HUES6 (cell line): ENCODE measurements at regions not wholly inside any gene's neighbourhood (a gene's known extent, or its start where the extent isn't known, plus 50 kb on each side); places are given as distances from the start of the nearest gene placed in this dataset.

Experiments
- H3K27ac ChIP-seq: 2 replicates; pipeline ENCODE4 v1.7.0; 2013; ENCODE audit warnings: low read depth, mild to moderate bottlenecking, low read length, inconsistent platforms
- H3K27me3 ChIP-seq: 2 replicates; pipeline ENCODE4 v1.6.1; 2013; ENCODE audit warnings: low read length; ENCODE audit not compliant: control insufficient read depth, insufficient read depth
- H3K36me3 ChIP-seq: 2 replicates; pipeline ENCODE4 v1.6.1; 2013; ENCODE audit warnings: low read length; ENCODE audit not compliant: control insufficient read depth, insufficient read depth
- H3K4me1 ChIP-seq: 2 replicates; pipeline ENCODE4 v1.6.1; 2013; ENCODE audit warnings: low read length; ENCODE audit not compliant: control insufficient read depth, insufficient read depth
- H3K4me3 ChIP-seq: 2 replicates; pipeline ENCODE4 v1.5.1; 2013; ENCODE audit warnings: low read depth, low read length
- H3K9ac ChIP-seq: one replicate; pipeline ENCODE4 v1.6.1; 2013; ENCODE audit warnings: mild to moderate bottlenecking, low read length
- H3K9me3 ChIP-seq: 2 replicates; pipeline ENCODE4 v1.6.1; 2013; ENCODE audit warnings: low read depth, low read length; ENCODE audit not compliant: control insufficient read depth, insufficient read depth

DNA sequence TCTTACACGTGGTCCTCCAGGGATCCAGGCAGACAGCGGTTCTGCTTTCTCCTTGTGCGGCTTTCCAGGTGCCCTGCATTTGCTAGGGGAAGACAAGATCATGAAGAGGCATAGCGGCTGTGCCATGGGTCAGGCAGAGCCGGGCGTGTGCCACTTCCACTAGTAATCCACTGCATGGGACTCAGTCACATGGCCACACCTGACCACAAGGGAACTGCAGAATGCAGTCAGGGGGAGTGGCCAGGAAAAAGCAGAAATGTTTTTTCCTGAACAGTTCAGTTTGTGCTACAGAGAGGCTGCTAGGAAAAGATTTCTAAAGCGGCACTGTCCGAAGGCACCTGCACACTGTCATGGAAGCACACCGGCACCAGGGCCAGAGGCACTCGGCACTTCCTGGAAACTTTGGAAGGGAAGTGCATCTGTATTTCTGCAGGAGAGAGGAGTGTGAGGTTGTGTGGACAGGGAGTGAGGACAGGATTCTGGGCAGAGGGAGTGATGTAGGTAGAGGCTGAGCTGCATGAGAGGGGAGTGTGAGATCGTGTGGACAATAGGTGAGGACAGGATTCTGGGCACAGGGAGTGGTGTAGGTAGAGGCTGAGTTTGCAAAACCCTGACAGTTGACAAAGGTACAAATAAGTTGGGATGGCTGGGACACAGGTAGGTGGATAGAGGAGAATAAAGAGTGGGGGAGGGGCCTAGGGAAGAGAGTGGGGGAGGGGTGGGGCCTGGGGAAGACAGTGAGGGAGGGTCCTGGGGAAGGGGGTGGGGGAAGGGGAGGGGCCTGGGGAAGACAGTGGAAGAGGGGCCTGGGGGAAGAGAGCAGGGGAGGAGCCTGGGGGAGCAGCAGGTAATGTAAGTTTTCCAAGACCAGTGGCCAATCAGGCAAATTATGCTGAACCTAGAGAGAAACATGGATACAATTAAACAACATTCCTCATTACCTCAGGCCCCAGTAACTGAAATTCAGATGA, 1436.3 kb downstream of the TBC1D22A start:
- H3K27me3 ChIP-seq = no peaks in the 10 kb centered on the region
- H3K9ac ChIP-seq = no peak overlapping the region
- H3K4me3 ChIP-seq = no peak overlapping the region

DNA sequence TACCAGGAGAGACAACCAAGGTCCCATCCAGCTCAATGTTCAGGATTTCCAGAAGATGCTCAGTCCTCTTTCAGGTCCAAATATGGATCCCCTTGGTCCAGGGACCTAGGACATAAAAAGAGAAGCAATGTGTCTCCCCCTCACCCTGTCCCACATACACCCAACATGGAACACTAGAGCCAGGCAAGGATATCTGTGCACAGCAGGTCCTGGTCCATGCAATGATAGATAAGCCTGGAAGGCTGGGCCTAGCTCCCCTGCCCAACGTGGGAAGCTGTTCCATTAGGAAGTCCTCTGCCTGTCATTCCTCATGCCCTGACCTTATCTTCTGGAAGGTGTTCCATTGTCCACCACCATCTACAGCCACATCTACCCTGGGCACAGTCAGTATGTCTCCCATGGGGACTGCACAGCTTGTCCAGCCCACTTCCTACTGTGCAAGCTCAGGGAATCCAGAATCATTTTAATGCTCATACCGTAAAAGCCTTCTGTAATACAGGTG, 1434.8 kb downstream of the TBC1D22A start:
- peaks cover 11% of the 10 kb centered on the region for H3K4me1 ChIP-seq
- H3K9me3 ChIP-seq = peaks cover 3% of the 10 kb centered on the region
- no peak overlapping the region for H3K9ac ChIP-seq
- H3K27me3 ChIP-seq = no peaks in the 10 kb centered on the region
- no peak overlapping the region for H3K27ac ChIP-seq
- no peaks in the 10 kb centered on the region for H3K36me3 ChIP-seq
- H3K4me3 ChIP-seq = no peak overlapping the region

More for the DNA sequence above, 1436.3 kb downstream of the TBC1D22A start:
- no peaks in the 10 kb centered on the region for H3K36me3 ChIP-seq
- peaks cover 3% of the 10 kb centered on the region; the same call in 1 of the 2 replicates for H3K9me3 ChIP-seq
- H3K4me1 ChIP-seq = peaks cover 11% of the 10 kb centered on the region
- H3K27ac ChIP-seq = no peak overlapping the region

DNA sequence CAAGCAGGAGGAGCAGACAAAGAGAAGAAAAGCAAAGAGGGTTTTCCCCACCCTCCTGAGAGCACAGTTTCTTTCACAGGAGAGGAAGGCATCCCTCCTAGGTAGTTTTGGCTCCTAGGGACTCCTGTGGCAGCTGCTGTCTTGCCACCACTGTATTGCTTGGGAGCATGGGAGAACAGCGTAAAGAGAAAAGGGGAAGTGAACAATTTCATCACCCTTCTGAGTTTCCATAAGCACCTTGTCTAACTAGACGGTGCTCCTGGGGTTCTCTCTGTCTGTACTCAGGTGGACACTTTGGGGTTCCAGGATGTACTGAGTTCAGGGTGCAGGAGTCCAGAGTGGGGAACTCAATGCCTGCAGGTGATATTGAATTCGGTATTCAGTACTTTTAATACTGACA, 1430.5 kb downstream of the TBC1D22A start:
- Histone ChIP-seq H3K36me3 (no peaks in the 10 kb centered on the region), H3K4me1 (peaks cover 4% of the 10 kb centered on the region; the same call in 1 of the 2 replicates), H3K9ac (no peak overlapping the region), H3K27ac (no peak overlapping the region), H3K9me3 (peaks cover 12% of the 10 kb centered on the region), H3K27me3 (no peaks in the 10 kb centered on the region), H3K4me3 (no peak overlapping the region)

DNA sequence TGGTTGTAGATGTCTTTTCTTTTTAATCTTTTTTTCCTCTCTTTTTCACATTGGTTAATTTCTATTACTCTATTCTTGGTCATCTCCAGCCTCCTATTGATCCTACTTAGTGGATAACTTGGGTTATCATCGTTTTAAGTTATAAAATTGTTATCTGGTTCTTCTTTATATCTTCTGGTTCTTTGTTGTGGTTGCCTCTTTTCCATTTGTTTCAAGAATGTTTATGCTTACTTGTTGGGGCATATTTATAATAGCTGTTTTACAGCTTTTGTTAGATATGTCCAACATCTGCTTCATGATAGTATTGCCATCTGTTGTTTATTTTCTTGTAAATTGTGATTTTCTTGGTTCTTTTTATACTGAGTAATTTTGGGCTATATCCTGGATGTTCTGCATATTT, 1429.6 kb downstream of the TBC1D22A start:
- no peak overlapping the region for H3K4me3 ChIP-seq
- no peaks in the 10 kb centered on the region for H3K27me3 ChIP-seq
- H3K9me3 ChIP-seq = peaks cover 9% of the 10 kb centered on the region
- no peak overlapping the region for H3K9ac ChIP-seq
- peaks cover 9% of the 10 kb centered on the region; the same call in 1 of the 2 replicates for H3K4me1 ChIP-seq
- no peaks in the 10 kb centered on the region for H3K36me3 ChIP-seq
- no peak overlapping the region for H3K27ac ChIP-seq

DNA sequence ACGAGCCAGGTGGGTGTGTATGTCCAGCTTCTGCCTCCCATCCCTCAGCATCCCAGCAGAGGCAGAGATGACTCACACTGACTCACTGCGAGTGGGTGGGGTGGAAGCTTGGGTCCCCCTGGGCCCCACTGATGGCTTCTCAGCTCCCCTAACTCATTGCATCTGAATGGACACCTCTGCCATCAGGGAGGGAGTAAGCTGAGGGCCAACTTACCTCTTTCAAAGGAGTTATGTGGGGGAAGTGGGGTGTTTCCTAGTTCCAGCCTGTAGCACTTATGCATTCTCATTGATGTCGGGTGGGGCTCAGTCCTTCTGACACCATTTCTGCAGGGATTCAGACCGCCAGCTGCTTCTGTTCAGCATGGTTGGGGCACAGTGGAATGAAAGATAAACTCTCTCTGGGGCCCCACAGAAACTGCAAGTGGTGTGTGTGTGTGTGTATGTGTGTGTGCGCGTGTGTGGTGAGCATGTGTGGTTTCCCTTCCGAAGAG, 1425.8 kb downstream of the TBC1D22A start:
- Histone ChIP-seq H3K9ac (no peak overlapping the region), H3K27me3 (no peaks in the 10 kb centered on the region), H3K36me3 (no peaks in the 10 kb centered on the region), H3K4me1 (peaks cover 9% of the 10 kb centered on the region; the same call in 1 of the 2 replicates), H3K27ac (no peak overlapping the region), H3K9me3 (peaks cover 12% of the 10 kb centered on the region), H3K4me3 (no peak overlapping the region)

DNA sequence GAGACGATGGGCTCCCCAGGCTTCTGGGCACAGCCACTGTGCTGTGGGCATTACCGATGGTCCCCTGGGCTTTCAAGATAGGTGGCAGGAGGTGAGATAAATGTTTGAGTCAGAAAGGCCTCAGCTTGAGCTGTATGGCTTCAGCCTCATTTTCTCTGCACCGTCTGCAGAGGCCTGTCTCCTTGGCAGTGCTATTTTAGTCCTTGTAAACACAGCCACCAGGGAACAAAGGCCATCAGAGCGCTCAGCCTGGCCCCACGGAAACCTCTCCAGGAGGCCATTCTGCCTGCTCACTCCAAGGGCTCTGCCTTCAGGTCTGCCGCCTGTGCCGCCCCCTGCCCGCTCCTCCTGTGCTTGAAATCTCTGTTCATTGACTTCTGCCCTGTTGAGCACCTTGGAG, 1424.9 kb downstream of the TBC1D22A start:
- H3K9ac ChIP-seq = no peak overlapping the region
- H3K27ac ChIP-seq = no peak overlapping the region
- peaks cover 9% of the 10 kb centered on the region; the same call in 1 of the 2 replicates for H3K4me1 ChIP-seq
- H3K4me3 ChIP-seq = no peak overlapping the region
- H3K27me3 ChIP-seq = no peaks in the 10 kb centered on the region
- peaks cover 12% of the 10 kb centered on the region for H3K9me3 ChIP-seq
- H3K36me3 ChIP-seq = no peaks in the 10 kb centered on the region

DNA sequence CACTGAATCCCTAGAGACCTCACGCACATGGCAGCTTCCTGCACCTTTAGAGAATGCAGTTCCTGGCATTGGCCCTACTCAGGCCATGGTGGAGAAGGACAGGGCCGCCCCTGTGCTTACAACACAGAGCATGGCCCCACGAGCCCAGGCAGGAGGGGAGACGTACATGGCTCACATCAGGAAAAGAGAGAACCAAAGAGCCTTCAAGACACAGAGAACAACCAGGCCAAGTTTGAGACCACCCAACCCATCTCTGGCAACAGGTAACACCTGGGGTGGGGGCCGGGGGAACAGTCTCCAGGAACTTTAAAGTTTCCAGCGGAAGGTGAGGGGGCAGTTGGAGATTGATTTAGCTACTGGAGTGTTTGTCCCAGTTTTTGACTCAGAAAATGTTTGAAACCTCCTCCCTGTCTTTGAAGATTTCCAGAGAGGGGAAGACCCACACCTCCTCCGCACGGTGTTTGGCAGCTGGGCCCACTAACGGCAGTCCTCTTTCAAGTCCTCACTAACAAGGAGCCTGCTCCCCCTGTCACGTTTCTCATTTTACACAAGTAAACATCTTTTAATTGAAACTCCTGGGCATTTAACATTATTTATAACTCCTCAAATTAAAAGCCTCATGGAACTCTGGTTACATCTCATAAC, 1423.8 kb downstream of the TBC1D22A start:
- no peak overlapping the region for H3K27ac ChIP-seq
- H3K9me3 ChIP-seq = peaks cover 10% of the 10 kb centered on the region

DNA sequence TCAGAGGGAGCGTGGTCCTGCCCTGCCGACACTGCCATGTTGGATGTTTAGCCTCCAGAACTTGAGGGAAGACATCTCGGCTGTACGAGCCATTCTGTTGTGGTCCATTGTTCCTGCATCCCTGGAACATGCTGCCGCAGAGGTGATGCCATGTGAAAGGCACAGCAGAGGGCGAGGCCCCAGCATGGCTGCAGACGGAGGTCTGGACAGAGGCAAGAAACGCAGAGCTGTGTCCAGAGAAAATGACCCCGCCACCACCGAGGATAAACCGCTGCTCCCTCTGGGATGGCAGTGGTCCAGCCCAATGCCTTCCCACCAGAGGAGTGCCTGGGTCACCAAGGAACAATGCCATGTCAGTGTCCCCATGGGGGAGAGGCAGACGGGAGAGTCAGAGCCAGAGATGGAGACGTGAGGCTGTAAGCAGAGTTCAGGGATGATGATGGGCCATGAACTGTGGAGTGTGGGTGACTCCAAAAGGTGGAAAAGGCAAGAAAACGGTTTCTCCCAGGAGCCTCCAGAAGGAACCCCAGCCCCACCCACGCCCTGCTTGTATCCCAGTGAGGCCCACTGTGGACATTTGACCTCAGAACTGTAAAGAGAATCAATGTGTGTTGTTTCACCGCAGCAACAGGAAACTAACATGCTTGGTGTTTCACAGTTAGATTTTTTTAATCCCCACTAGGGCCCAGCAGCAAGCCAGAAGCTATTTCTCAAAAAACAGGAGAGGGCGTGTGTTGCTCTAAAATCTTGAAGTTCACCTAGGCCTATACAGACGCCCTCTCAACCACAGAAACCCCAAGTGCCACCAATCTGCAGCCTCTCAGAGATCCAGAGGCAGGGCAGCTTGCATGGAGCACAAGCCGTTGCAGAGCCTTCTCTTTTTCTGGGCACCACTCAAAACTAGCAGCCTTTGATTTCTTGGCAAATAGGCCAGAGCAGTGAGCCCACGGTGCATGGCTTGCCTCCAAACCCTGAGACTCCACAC, 1422.9 kb downstream of the TBC1D22A start:
- H3K9ac ChIP-seq = no peak overlapping the region
- no peak overlapping the region for H3K4me3 ChIP-seq
- H3K27ac ChIP-seq = no peak overlapping the region
- peaks cover 9% of the 10 kb centered on the region; the same call in 1 of the 2 replicates for H3K4me1 ChIP-seq
- H3K9me3 ChIP-seq = peaks cover 4% of the 10 kb centered on the region
- H3K36me3 ChIP-seq = no peaks in the 10 kb centered on the region
- no peaks in the 10 kb centered on the region for H3K27me3 ChIP-seq

More for the DNA sequence above, 1423.8 kb downstream of the TBC1D22A start:
- H3K4me1 ChIP-seq = peaks cover 9% of the 10 kb centered on the region; the same call in 1 of the 2 replicates
- no peak overlapping the region for H3K4me3 ChIP-seq
- no peak overlapping the region for H3K9ac ChIP-seq
- H3K36me3 ChIP-seq = no peaks in the 10 kb centered on the region
- no peaks in the 10 kb centered on the region for H3K27me3 ChIP-seq

DNA sequence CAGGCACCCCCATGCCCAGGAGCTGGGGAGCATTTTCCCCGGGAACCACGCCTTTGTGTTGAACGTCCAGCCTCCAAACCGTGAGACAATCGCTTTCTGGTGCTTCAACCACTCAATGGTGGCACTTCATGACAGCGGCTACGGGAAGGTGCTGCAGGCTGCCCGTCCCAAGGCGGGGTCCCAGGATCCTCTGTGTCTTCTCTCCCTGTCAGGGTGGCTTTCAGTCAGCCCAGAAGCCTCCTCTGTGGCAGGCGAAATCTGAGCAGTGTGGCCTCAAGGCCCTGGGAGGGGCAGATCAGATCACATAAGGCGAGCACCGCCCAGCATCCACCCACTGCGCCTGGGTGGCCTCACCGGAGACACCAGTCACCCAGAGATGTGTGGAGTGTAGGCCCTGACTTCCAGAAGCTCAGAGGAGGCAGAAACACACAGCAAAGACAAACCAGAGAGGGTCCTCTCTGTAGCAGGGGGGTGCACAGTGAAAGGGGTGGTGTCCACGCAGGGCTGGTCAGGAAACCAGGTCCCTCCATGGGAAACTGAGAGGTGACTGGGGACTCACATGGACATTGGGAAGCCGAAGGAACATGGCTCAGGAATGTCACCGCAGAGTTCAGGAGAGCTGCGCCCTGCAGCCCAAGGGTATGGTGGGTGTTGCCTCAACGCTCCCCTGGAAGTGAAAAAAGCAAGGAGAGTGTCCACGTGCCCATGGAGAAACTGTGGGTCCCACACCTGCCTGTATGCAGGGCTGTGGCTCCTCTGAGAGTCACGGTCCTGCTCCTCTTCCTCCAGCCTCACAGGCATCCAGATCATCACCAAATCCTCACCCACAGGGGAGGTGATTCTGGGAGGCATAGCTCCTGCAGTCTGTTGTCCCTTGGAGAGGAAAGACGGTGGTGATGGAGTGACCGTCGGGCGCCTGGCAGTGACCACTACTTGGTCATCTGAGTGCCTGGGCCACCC, 1420.7 kb downstream of the TBC1D22A start:
- peaks cover 4% of the 10 kb centered on the region; the same call in 1 of the 2 replicates for H3K4me1 ChIP-seq
- H3K27ac ChIP-seq = no peak overlapping the region
- H3K27me3 ChIP-seq = no peaks in the 10 kb centered on the region
- H3K4me3 ChIP-seq = no peak overlapping the region
- H3K36me3 ChIP-seq = no peaks in the 10 kb centered on the region
- peaks cover 4% of the 10 kb centered on the region; the same call in 1 of the 2 replicates for H3K9me3 ChIP-seq
- no peak overlapping the region for H3K9ac ChIP-seq
